ENCODE measurements at regions not wholly inside any gene's neighbourhood (a gene's known extent, or its start where the extent isn't known, plus 50 kb on each side); places are given as distances from the start of the nearest gene placed in this dataset.
"Not testable (repeated sequence)": the region's sequence is repeated elsewhere in the genome, so short reads cannot be mapped to it uniquely, and the experiment has no call there.

GRCh38 chr4:66943112-66943511 lies 602.2 kb downstream of the CENPC start:
- Histone ChIP-seq H3K27me3 (no peaks in the 10 kb centered on the region), H3K4me1 (no peaks in the 10 kb centered on the region), H3K4me3 (no peak overlapping the region), H3K36me3 (no peaks in the 10 kb centered on the region), H3K9me3 (no peaks in the 10 kb centered on the region), H3K27ac (no peak overlapping the region)
- TF ChIP-seq POLR2AphosphoS5 (IDR thresholded peaks at IDR 0.05) = no peak
- TF ChIP-seq CTCF (IDR thresholded peaks at IDR 0.05) = no peak
- TF ChIP-seq POLR2A (IDR thresholded peaks at IDR 0.05) = no peak
- no peak for DNase-seq (ENCODE audit: low spot score in 2 of 2)
- intact Hi-C loops (cut with DNase I; ENCODE audit: low total_unique reads) = no loop called here

- H3K27ac ChIP-seq; H3K9me3 ChIP-seq; H3K4me3 ChIP-seq; H3K36me3 ChIP-seq; H3K4me1 ChIP-seq; intact Hi-C loops (cut with DNase I; ENCODE audit: low total_unique reads); DNase-seq (ENCODE audit: low spot score in 2 of 2); H3K27me3 ChIP-seq: not testable (repeated sequence)
Observed at GRCh38 chr4:66931981-66932380, 613.3 kb downstream of the CENPC start.

GRCh38 chr4:66930206-66930605 lies 615.1 kb downstream of the CENPC start:
- Histone ChIP-seq H3K36me3 (no peaks in the 10 kb centered on the region), H3K27ac (no peak overlapping the region), H3K27me3 (no peaks in the 10 kb centered on the region), H3K9me3 (no peaks in the 10 kb centered on the region), H3K4me1 (no peaks in the 10 kb centered on the region), H3K4me3 (no peak overlapping the region)
- no peak for TF ChIP-seq CTCF (IDR thresholded peaks at IDR 0.05)
- no peak for TF ChIP-seq POLR2AphosphoS5 (IDR thresholded peaks at IDR 0.05)
- no peak for TF ChIP-seq POLR2A (IDR thresholded peaks at IDR 0.05)
- DNase-seq (ENCODE audit: low spot score in 2 of 2) = no peak
- intact Hi-C loops (cut with DNase I; ENCODE audit: low total_unique reads) = no loop called here

- no peaks in the 10 kb centered on the region for H3K27me3 ChIP-seq
- H3K9me3 ChIP-seq = no peaks in the 10 kb centered on the region
- TF ChIP-seq CTCF (IDR thresholded peaks at IDR 0.05) (no peak), POLR2A (IDR thresholded peaks at IDR 0.05) (no peak), POLR2AphosphoS5 (IDR thresholded peaks at IDR 0.05) (no peak)
- intact Hi-C loops (cut with DNase I; ENCODE audit: low total_unique reads) = no loop called here
- DNase-seq (ENCODE audit: low spot score in 2 of 2) = no peak
- H3K4me3 ChIP-seq = no peak overlapping the region
- H3K36me3 ChIP-seq = no peaks in the 10 kb centered on the region
- H3K27ac ChIP-seq = no peak overlapping the region
- H3K4me1 ChIP-seq = no peaks in the 10 kb centered on the region
Observed at GRCh38 chr4:66929748-66930147, 615.6 kb downstream of the CENPC start.

- H3K4me1 ChIP-seq; H3K27me3 ChIP-seq; H3K4me3 ChIP-seq; DNase-seq (ENCODE audit: low spot score in 2 of 2); intact Hi-C loops (cut with DNase I; ENCODE audit: low total_unique reads); H3K36me3 ChIP-seq; H3K27ac ChIP-seq; H3K9me3 ChIP-seq: not testable (repeated sequence)
Observed at GRCh38 chr4:66928881-66929280, 616.4 kb downstream of the CENPC start.

- intact Hi-C loops (cut with DNase I; ENCODE audit: low total_unique reads) = no loop called here
- no peak for DNase-seq (ENCODE audit: low spot score in 2 of 2)
- H3K4me1 ChIP-seq = no peaks in the 10 kb centered on the region
- no peaks in the 10 kb centered on the region for H3K27me3 ChIP-seq
- no peak overlapping the region for H3K4me3 ChIP-seq
- H3K36me3 ChIP-seq = no peaks in the 10 kb centered on the region
- TF ChIP-seq CTCF (IDR thresholded peaks at IDR 0.05) (no peak), POLR2A (IDR thresholded peaks at IDR 0.05) (no peak), POLR2AphosphoS5 (IDR thresholded peaks at IDR 0.05) (no peak)
- no peaks in the 10 kb centered on the region for H3K9me3 ChIP-seq
- no peak overlapping the region for H3K27ac ChIP-seq
Observed at GRCh38 chr4:66927937-66928336, 617.4 kb downstream of the CENPC start.

All from breast epithelium (tissue), 4 donors.